PC-3 (cell line): ENCODE measurements at regions not wholly inside any gene's neighbourhood (a gene's known extent, or its start where the extent isn't known, plus 50 kb on each side); places are given as distances from the start of the nearest gene placed in this dataset.

Experiments used
- ATAC-seq: fragments of 200-7000 bp; cut with Tn5 transposase; 2 replicates; pipeline ENCODE4 v1.9.1; 2020; ENCODE audit warnings: mild to moderate bottlenecking, moderate library complexity
- BruUV-seq: library from RNA; stranded (reverse); fragments of 400-500 nt; replicated peaks from 2 replicates; lab custom pipeline; 2021; lab: Mats Ljungman, UMichigan
- CTCF ChIA-PET: fragments of 300-600 bp; sonication (Branson Sonifier 250); formaldehyde crosslinking; loops from one replicate; lab custom pipeline; 2022; ENCODE audit warnings: antibody characterized with exemption; lab: Charles Lee
- POLR2A ChIA-PET: fragments of 300-600 bp; sonication (Branson Sonifier 250); formaldehyde crosslinking; loops from one replicate; lab custom pipeline; 2022; ENCODE audit warnings: antibody characterized with exemption; ENCODE audit not compliant: unreplicated experiment; lab: Charles Lee
- DNase-seq: peaks from one replicate; pipeline ENCODE4 v3.0.0-alpha.2; 2015
- H2AFZ ChIP-seq: fragments of 300-600 bp; sonication (generic); 2 replicates; pipeline ENCODE4 v1.6.0; 2016; ENCODE audit warnings: antibody characterized with exemption, low read length
- H3F3A ChIP-seq: fragments of 300-600 bp; sonication (generic); one replicate; pipeline ENCODE4 v1.6.0; 2017; ENCODE audit warnings: antibody characterized with exemption, low read length, control low read depth, mild to moderate bottlenecking; ENCODE audit not compliant: unreplicated experiment
- H3K27ac ChIP-seq: fragments of 300-600 bp; sonication (generic); 2 replicates; pipeline ENCODE4 v1.5.1; 2016; ENCODE audit warnings: mild to moderate bottlenecking, low read length
- H3K27me3 ChIP-seq: fragments of 300-600 bp; sonication (generic); 2 replicates; pipeline ENCODE4 v1.6.1; 2016; ENCODE audit warnings: low read length, mixed read lengths
- H3K36me3 ChIP-seq: fragments of 300-600 bp; sonication (generic); 2 replicates; pipeline ENCODE4 v1.6.1; 2016; ENCODE audit warnings: low read depth, mixed run types, low read length, mixed read lengths
- H3K4me1 ChIP-seq: fragments of 300-600 bp; sonication (generic); 2 replicates; pipeline ENCODE4 v1.5.1; 2016; ENCODE audit warnings: low read length; ENCODE audit not compliant: insufficient read depth
- H3K4me2 ChIP-seq: fragments of 300-600 bp; sonication (generic); 2 replicates; pipeline ENCODE4 v1.6.0; 2016; ENCODE audit warnings: low read length
- H3K4me3 ChIP-seq: fragments of 300-600 bp; sonication (generic); 2 replicates; pipeline ENCODE4 v1.5.1; 2016; ENCODE audit warnings: mild to moderate bottlenecking, low read length, mixed read lengths
- H3K79me2 ChIP-seq: fragments of 300-600 bp; sonication (generic); 2 replicates; pipeline ENCODE4 v1.6.1; 2017; ENCODE audit warnings: low read length, mixed read lengths
- H3K9ac ChIP-seq: fragments of 300-600 bp; sonication (generic); 2 replicates; pipeline ENCODE4 v1.6.0; 2016; ENCODE audit warnings: mild to moderate bottlenecking, low read length
- H3K9me2 ChIP-seq: fragments of 300-600 bp; sonication (generic); replicated peaks from 2 replicates; pipeline ENCODE4 v1.6.1; 2016; ENCODE audit warnings: mixed run types, low read length, mixed read lengths
- H3K9me3 ChIP-seq: fragments of 300-600 bp; sonication (generic); 2 replicates; pipeline ENCODE4 v1.6.1; 2016; ENCODE audit warnings: low read length, mixed read lengths
- H4K20me1 ChIP-seq: fragments of 300-600 bp; sonication (generic); 2 replicates; pipeline ENCODE4 v1.6.1; 2016; ENCODE audit warnings: low read length, mixed read lengths
- EZH2 ChIP-seq: fragments of 300-600 bp; sonication (generic); IDR thresholded peaks from one replicate; pipeline ENCODE4 v1.6.1; 2017; ENCODE audit warnings: antibody characterized with exemption, mild to moderate bottlenecking, low read length; ENCODE audit not compliant: unreplicated experiment
- EZH2phosphoT487 ChIP-seq: fragments of 300-600 bp; sonication (generic); IDR thresholded peaks from 2 replicates; pipeline ENCODE4 v1.6.1; 2018; ENCODE audit warnings: mild to moderate bottlenecking, antibody characterized with exemption, low read length, borderline replicate concordance
- intact Hi-C: fragments of 100-400 bp; cut with micrococcal nuclease; formaldehyde crosslinking; loops from 2 replicates; pipeline ENCODE4 v1.9.0; 2023
- TF ChIP-seq, protein P1 (sequence below): fragments of 300-600 bp; sonication (generic); conservative IDR thresholded peaks from 2 replicates; pipeline ENCODE4 v1.5.1; 2017; ENCODE audit warnings: antibody characterized with exemption, low read depth, mild to moderate bottlenecking, low read length

DNA sequence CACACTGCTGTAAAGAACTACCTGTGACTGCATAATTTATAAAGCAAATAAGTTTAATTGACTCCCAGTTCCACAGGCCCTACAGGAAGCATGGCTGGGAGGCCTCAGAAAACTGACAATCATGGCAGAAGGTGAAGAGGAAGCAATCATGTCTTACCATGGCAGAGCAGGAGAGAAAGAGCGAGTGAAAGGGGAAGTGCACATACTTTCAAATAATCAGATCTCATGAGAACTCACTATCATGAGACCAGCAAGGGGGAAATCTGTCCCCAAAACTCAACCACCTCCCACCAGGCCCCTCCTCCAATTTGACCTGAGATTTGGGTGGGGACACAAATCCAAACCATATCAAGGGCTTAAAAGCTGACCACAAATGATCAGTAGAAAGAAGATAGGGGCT is 493.2 kb downstream of the PTPRC start:
- Histone ChIP-seq H3K9me3 (no peaks in the 10 kb centered on the region), H3K27ac (no peak overlapping the region), H3K4me1 (no peaks in the 10 kb centered on the region), H2AFZ (no peak overlapping the region), H3K4me3 (no peak overlapping the region), H4K20me1 (no peaks in the 10 kb centered on the region), H3K9me2 (no peaks in the 10 kb centered on the region), H3K4me2 (no peak overlapping the region), H3K27me3 (no peaks in the 10 kb centered on the region), H3F3A (no peaks in the 10 kb centered on the region), H3K36me3 (no peaks in the 10 kb centered on the region), H3K9ac (no peak overlapping the region), H3K79me2 (no peaks in the 10 kb centered on the region)
- ATAC-seq: no peak
- ChIA-PET CTCF (no interaction called here), POLR2A (no interaction called here)
- BruUV-seq: no TSS peak
- TF ChIP-seq, protein P1, sequence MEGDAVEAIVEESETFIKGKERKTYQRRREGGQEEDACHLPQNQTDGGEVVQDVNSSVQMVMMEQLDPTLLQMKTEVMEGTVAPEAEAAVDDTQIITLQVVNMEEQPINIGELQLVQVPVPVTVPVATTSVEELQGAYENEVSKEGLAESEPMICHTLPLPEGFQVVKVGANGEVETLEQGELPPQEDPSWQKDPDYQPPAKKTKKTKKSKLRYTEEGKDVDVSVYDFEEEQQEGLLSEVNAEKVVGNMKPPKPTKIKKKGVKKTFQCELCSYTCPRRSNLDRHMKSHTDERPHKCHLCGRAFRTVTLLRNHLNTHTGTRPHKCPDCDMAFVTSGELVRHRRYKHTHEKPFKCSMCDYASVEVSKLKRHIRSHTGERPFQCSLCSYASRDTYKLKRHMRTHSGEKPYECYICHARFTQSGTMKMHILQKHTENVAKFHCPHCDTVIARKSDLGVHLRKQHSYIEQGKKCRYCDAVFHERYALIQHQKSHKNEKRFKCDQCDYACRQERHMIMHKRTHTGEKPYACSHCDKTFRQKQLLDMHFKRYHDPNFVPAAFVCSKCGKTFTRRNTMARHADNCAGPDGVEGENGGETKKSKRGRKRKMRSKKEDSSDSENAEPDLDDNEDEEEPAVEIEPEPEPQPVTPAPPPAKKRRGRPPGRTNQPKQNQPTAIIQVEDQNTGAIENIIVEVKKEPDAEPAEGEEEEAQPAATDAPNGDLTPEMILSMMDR: no peak
- TF ChIP-seq EZH2 (no peak), EZH2phosphoT487 (no peak)
- intact Hi-C loops: loop anchor here (10.0 kb wide), 1 partner anchor 93 kb away; no protein-coding TSS in a partner anchor
- no peak for DNase-seq

DNA sequence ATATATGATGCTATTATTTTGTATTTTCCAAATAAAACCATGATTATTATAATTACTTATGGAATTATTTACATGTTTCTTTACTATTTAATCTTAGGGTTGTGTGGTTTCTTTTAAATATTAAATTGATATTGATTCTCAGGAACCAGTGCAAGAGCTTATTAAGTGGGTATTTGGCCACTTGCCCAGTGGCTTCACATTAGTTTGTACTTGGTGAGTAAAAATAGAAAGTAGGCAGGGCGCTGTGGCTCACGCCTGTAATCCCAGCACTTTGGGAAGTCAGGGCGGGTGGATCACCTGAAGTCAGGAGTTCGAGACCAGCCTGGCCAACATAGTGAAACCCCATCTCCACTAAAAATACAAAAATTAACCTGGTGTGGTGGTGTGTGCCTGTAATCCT is 497.1 kb downstream of the PTPRC start:
- no TSS peak for BruUV-seq
- Histone ChIP-seq H4K20me1 (no peaks in the 10 kb centered on the region), H3K4me1 (no peaks in the 10 kb centered on the region), H3F3A (no peaks in the 10 kb centered on the region), H3K27me3 (no peaks in the 10 kb centered on the region), H3K79me2 (no peaks in the 10 kb centered on the region), H3K9me2 (no peaks in the 10 kb centered on the region), H3K4me3 (no peak overlapping the region), H3K27ac (no peak overlapping the region), H3K4me2 (no peak overlapping the region), H3K9me3 (no peaks in the 10 kb centered on the region), H2AFZ (no peak overlapping the region), H3K9ac (no peak overlapping the region), H3K36me3 (no peaks in the 10 kb centered on the region)
- POLR2A ChIA-PET: no interaction called here
- no peak for DNase-seq
- no peak for ATAC-seq
- intact Hi-C loops: loop anchor here (10.0 kb wide), 1 partner anchor 89 kb away; no protein-coding TSS in a partner anchor
- CTCF ChIA-PET: no interaction called here
- no peak for TF ChIP-seq EZH2phosphoT487
- TF ChIP-seq, protein P1: no peak
- TF ChIP-seq EZH2: no peak

DNA sequence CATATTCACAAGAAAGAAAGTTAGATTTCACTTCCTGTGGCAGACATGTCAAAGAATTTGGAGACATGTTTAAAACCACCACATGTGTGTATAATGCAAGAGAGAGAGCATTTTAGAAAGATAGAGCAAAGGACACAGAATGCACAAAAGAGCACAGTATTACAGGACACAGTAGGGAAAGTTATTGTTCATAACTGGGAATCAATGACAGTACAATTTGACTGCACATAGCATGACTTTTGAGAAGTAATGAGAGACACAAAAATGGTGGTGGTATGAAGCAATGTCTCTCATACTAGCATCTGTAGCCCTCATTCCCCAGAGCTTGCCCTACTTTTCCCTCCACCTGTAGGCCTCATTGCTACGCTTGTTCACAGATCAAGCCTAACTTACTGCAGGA is 499.2 kb downstream of the PTPRC start:
- H3K4me3 ChIP-seq: no peak overlapping the region
- H4K20me1 ChIP-seq: no peaks in the 10 kb centered on the region
- DNase-seq: no peak
- intact Hi-C loops: loop anchor here (10.0 kb wide), 1 partner anchor 87 kb away; no protein-coding TSS in a partner anchor
- no peaks in the 10 kb centered on the region for H3K9me2 ChIP-seq
- H3F3A ChIP-seq: no peaks in the 10 kb centered on the region
- TF ChIP-seq EZH2: no peak
- TF ChIP-seq EZH2phosphoT487: no peak
- TF ChIP-seq, protein P1: no peak
- H3K9me3 ChIP-seq: no peaks in the 10 kb centered on the region
- no peaks in the 10 kb centered on the region for H3K4me1 ChIP-seq
- no peak for ATAC-seq
- no peaks in the 10 kb centered on the region for H3K36me3 ChIP-seq
- H3K9ac ChIP-seq: no peak overlapping the region
- no TSS peak for BruUV-seq
- no peak overlapping the region for H3K27ac ChIP-seq
- H3K27me3 ChIP-seq: no peaks in the 10 kb centered on the region
- no peak overlapping the region for H3K4me2 ChIP-seq
- no peak overlapping the region for H2AFZ ChIP-seq
- CTCF ChIA-PET: no interaction called here
- POLR2A ChIA-PET: no interaction called here
- H3K79me2 ChIP-seq: no peaks in the 10 kb centered on the region
